CD4-positive, alpha-beta T cell treated with Interleukin-1 beta for 1 hour (primary cell): ENCODE measurements at regions not wholly inside any gene's neighbourhood (a gene's known extent, or its start where the extent isn't known, plus 50 kb on each side); places are given as distances from the start of the nearest gene placed in this dataset.
"Not testable (repeated sequence)": the region's sequence is repeated elsewhere in the genome, so short reads cannot be mapped to it uniquely, and the experiment has no call there.

Experiments used
- DNase-seq, 2 donors: peaks; one replicate each; pipeline ENCODE4 v3.0.0-alpha.2; 2020 to 2022

DNA sequence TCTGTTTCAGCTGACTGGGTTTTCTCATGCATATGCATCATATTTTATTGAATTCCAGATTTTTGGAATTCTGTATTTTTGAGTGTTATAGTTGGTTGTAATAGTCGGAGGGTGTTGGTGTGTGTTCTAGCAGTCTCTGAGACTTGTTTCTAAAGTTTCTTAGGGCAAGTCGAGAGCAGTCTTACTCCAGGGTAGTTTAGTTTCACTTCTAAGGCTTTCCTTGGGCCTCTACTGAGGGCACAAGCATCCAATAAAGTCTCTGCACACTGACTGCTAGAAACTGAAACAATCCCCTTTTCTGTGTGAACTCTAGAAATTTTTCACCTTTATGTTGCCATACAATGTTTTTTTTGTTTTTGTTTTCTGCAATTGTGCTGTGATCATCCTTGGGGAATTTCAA lies 663.7 kb upstream of the LRATD1 start:
- no peak for DNase-seq

DNA sequence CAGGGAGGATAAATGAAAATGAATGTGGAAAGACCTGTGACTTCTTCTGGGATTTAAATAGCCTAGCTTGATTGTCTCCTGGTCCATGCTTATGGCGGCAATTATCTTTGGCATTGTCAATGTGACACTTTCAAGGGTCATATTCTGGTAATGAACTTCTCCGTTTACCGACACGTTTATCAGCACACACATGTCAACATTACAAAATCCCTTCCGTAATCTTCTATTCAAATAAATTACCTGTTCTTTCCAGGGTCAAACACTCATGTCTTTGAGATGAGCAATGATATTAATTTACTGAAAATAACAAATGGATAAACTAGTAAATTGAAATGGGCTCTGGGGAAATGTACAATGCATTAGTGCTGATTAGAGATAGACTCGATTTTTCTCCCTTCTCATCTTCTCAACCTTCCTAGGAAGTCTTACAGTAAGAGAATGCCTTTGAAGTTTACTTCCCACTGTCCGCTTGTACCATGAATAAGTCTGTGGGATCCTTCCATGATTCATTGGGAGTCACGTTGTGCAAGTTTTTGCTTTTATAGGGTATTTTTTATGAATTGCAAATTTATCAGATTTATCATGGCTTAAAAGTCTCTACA lies 646.3 kb upstream of the LRATD1 start:
- no peak for DNase-seq

DNA sequence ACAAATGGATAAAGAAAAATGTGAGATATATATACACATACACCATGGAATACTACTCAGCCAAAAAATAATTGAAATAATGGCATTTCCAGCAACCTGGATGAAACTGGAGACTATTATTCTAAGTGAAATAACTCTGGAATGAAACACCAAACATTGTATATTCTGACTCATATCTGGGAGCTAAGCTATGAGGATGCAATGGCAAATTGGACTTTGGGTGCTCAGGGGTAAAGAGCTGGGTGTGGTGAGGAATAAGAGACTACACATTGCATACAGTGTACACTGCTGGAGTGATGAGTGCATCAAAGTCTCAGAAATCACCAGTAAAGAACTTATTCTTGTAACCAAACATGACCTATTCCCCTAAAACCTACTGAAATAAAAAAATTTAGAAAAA lies 636.0 kb upstream of the LRATD1 start:
- DNase-seq: no peak

DNA sequence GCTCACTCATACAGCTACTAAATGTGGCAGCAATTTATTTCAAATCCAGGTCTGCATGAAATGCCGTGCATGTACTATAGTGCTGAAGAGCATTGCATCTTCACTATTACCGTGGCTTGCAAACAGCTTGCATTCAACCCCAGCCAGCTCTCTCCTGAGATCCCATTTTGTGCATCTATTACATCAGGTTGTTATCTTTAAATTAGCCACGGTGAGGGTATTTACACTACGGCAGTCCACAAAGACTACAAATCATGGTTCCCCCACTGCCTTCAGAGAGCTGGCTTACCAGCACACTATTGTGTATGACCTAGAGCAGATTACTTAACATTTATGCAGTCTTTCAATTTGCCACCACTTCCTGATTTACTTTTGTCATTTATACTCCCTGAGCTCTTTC lies 621.3 kb upstream of the LRATD1 start:
- no peak for DNase-seq

DNA sequence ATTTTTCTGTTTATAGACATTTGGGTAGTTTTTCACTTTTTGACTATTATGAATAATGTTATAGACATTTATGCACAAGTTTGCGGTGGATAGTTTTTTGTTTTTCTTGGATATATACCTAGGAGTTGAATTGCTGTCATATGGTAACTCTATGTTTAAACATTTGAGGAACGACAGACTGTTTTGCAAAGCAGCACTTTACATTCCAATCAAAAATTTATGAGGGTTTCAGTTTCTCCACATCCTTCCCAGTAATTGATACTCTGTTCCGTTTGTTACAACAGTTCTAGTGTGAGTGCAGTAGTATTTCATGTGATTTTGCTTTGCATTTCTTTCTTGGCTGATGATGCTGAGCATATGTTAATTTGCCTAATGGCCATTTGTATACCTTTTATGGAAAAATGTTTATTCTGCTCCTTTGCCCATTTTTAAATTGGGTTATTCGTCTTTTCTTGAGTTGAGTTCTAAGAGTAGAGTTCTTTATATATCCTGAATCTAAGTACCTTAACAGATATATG lies 617.3 kb upstream of the LRATD1 start:
- no peak for DNase-seq

DNA sequence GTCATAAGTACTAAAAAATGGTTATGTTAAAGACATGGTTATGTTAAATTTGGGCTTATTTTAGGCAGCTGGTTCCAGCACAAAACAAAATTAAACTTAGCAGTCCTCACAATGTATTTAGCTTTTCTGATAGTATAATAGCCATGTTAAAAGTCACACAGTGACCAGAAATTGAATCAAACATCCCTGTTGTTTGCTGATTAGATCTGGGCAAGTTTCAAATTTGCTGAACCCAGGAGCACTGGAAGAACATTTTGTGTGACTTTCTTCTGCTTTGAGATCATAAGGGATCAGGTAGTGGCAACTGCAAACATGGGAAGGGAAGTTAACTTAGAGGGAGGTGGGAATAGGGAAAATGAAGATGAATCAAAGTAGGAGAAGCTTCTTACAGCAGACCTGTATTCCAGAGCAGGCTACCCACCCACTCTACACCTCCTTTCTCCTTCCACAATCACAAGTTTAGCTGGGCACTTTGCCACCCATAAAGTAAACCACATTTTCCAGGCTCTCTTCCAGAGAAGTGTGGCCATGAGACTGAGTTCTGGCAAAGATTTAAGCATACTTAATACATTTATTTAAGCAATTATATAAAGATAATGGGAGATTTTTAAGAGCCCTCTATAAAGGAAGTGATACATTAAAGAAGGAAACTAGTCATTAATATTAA lies 616.1 kb upstream of the LRATD1 start:
- DNase-seq: no peak

DNA sequence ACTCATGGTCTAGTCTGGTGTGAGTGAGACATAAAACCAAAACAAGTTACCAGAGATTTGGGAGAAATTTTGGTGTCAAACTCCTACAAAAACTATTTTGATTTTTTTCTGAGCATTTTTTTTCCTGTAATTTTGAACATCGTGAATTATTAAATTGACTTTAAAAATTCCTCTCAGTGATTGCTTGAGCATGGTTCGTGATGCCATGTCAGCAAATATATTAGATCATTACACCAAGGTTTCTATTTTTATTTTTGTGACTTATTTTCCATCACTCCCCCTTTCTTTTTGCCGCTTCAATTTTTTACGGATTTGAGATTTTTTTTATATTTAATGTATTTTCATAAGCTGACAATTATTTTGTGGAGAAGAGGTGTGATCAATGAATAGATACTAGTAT lies 613.9 kb upstream of the LRATD1 start:
- no peak for DNase-seq

DNA sequence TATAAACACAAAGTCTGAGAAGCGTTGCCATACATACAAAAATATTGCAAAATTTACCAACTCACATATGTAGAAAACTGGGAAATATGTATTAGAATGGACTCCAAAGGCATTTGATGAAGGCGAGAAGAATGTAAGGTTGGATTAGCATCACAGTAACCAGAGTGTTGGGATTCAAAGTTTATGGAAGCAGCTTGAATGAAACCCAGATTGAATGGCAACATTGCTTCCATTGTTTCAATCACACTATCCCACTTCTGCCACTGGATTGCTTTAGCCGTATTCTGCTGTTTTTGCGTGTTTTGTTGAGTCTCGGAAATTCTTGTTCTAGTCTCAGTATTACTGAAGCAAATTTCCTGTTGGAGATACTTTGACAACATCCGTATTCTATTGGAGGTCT lies 609.0 kb upstream of the LRATD1 start:
- no peak for DNase-seq

DNA sequence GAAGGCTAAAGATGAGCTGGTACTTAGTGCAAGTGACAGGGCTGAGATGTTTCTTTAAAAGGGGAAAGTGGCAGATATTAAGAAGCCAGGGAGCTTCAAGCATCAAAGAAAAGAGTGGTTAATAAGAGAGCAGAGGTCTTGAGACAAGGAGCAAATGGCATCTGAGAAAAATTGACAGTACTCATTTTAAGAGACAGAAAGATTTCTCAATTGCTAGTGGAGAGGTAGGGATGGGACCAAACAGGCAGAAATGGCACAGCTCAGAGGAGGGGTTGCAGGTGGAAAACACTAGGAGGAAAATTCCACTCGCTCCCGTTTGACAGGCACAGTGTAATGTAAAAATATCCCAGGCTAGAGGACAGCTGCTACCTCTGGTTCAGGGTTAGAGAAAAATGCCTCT lies 593.4 kb upstream of the LRATD1 start:
- DNase-seq: no peak

DNA sequence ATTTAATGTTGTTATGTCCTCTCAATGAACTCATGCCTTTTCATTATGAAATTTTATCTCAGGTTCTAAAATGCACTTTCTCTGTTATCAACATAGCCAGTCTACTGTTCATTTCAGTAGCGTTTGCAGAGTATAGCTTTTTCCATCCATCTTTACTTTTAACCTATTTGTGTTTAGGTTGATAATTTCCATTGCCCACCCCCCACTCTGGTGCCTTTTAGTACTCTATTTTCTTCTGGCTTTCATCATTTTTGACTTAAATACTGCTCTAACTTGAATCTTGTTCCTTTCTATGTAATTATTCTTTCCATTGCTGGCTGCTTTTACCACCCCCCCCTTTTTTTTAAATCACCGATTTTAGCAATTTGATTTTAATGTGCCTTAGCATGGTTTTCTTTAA lies 585.0 kb upstream of the LRATD1 start:
- no peak for DNase-seq

DNA sequence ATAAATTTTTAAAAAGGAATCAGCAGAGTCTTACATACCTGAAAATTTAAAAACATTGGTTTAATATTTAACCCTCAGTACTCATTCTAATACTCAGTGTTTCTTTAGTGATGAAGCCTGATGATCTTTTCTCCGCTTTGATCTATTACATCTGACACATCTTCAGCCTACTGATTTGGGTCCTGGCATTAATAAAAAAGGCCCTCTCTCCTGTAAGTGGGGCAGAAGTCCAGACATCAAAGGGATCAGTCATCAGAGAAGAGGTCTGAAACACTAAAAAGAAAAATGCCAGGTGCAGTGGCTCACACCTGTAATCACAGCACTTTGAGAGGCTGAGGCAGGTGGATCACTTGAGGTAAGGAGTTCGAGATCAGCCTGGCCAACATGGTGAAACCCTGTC lies 581.1 kb upstream of the LRATD1 start:
- DNase-seq: no peak

DNA sequence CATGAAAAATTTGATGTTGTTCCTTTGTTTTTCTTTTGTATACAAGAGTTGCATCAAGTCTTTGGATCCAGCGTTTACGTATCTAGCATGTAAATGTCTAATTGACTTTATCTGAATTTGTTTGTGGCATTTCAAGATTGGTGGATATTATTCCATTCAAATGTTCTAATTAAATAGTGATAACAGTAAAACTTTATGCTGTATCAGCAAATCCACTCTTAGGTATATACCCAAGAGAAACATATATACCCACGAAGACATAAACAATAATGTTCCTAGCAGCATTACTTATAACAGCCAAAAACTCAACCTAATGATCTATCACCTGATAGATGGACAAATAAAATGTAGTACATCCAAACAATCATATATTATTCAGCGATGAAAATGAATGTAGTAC lies 579.4 kb upstream of the LRATD1 start:
- no peak for DNase-seq

DNA sequence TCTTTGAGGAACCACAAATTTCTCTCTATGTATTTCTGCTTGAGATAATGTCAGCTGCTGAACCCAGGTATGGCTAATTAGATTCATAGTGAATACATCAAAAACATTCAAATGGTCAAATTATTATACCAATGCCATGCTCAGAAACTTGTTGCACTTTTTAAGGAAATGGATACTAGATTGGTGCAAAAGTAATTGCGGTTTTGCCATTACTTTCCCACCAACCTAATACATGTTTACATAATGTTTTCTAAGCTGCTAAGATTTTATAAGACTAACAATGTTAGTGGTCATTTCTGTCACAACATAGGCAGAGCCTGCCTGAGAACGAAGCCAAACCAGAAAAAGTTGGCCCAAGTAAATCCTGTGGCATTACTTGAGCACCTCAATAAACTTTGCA lies 568.2 kb upstream of the LRATD1 start:
- no peak for DNase-seq

DNA sequence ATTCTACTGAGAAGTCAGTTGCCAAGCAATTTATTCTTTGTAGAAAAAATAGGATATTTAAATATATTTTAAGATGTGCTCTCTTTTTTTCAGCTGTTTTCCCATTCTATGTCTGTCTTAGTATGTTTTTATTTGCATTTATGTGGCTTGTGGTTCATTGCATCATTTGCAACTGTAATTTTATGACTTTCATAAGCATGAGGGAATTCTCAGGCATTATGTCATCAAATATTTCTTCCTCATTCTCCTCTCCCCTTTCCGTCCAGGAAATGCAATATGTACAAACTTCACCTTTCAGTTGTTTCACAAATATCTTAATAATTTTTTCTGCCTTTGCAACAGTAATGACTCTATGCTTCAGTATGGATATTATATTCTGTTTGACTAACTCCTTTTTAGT lies 560.2 kb upstream of the LRATD1 start:
- DNase-seq: no peak

DNA sequence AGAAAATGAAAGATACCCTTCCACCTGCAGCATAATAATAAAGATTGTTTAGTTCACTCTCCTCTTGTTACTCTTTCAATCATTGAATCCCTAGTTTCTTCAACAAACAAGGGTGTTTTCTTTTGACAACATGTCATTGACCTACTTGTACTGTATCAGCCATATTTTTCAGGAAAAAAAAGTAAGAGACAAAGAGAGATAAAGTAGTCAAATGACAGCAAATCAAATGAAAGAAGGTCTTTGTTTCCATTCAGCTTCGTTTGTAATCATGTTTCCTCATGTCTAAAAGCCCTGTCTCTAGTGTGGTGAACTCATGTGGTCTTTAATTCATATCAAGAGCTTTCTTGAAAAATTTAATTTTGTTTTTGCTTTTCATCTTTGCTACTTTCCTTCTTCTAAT lies 557.8 kb upstream of the LRATD1 start:
- DNase-seq: no peak

DNA sequence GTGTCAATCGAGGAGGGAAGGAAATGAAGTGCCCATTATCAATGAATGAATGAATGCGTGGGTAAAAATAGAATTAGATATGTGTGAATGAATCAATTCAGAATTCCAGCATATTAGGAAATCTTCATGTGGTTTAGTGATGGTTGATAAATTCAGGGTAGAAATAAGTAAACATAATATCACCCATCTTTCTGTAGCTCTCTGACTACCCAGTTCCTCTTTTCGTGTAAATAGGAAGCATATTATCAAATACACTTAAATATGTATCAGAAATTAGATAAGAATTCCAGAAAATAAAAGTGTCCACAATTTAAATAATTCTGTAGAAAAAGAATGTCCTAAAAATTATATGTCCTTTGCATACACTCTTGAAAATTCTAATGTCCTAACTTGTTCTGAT lies 552.9 kb upstream of the LRATD1 start:
- DNase-seq: no peak

DNA sequence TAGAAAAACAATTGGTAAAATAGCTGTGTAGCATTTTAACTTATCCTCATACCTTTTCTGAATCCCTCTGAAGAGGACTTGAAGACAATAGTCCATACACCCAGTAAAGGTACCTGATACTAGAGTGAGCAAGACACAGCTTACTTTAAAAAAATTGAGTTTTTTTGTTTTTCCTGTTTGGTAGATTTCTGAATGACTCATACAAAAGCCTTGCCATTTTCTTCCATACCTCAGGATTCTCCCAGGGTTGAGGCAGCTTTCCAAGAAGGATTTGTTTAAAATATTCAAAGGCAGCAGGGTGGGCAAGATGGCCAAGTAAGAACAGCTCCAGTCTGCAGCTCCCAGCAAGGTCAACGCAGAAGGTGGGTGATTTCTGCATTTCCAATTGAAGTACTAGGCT lies 551.0 kb upstream of the LRATD1 start:
- DNase-seq: no peak

DNA sequence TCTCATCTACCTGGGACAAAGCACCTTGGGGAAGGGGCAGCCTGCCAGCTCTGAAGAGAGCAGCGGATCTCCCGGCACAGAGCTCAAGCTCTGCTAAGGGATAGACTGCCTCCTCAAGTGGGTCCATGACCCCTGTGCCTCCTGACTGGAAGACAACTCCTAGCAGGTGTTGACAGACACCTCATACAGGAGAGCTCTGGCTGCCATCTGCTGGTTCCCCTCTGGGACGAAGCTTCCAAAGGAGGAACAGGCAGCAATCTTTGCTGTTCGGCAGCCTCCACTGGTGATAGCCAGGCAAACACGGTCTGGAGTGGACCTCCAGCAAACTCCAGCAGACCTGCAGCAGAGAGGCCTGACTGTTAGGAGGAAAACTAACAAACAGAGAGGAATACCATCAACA lies 549.9 kb upstream of the LRATD1 start:
- DNase-seq: no peak

DNA sequence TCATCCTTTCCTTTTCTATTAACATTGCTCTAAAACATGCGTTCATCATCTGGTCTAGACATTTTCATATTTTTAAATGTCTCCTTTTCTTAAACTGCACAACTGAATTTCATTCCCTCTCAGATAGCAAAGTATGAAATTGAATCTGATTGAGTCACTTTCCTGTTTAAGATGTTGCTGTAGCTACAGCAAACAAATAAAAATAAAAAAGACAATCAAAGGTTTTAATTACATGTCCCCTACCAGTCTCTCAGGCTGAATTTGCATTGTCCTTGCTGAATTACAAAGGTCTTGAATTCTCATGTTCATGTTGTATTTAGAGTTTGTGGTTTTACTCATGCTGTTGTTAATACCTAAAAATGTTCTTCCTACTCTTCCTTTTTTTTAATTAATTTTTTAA lies 537.9 kb upstream of the LRATD1 start:
- no peak for DNase-seq

DNA sequence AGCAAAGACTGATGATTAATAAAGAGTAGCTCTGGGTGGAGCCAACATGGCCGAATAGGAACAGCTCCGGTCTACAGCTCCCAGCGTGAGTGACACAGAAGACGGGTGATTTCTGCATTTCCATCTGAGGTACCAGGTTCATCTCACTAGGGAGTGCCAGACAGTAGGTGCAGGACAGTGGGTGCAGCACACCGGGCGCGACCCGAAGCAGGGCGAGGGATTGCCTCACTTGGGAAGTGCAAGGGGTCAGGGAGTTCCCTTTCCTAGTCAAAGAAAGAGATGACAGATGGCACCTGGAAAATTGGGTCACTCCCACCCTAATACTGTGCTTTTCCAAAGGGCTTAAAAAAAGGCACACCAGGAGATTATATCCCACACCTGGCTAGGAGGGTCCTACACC lies 533.4 kb upstream of the LRATD1 start:
- not testable (repeated sequence) for DNase-seq

DNA sequence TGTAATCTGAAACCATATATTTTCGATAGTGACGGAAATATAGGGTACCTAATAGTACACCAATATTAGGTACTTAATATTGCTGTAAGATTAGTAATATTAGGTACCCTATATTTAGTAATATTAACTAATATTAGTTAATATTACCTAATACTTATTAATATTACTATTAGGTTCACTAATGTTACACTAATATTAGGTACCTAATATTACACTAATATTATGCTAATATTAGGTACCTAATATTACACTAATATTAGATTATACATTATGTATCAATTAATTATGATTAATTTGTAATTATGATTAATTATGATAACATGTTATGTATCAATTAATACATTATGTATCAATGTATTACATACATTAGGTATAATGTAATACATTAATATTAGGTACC lies 518.2 kb upstream of the LRATD1 start:
- no peak for DNase-seq

DNA sequence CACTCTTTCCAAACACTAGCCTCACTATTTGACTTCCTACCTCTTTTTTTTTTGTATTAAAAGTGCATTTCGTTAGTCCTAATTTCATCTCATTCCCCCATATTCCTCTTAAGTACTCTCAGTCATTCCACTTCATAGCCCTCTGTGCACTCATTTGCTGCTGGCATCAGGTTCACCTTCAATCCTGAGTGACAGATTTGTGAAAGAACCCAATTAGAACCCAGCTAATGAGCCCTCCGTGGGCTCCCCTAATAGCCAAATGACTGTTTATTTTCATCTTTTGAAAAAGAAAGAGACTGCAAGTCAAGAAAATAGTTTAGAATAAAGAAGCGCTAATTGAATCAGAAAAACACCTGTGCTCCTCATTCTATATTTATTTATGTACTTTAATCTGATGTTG lies 512.1 kb upstream of the LRATD1 start:
- DNase-seq: no peak

DNA sequence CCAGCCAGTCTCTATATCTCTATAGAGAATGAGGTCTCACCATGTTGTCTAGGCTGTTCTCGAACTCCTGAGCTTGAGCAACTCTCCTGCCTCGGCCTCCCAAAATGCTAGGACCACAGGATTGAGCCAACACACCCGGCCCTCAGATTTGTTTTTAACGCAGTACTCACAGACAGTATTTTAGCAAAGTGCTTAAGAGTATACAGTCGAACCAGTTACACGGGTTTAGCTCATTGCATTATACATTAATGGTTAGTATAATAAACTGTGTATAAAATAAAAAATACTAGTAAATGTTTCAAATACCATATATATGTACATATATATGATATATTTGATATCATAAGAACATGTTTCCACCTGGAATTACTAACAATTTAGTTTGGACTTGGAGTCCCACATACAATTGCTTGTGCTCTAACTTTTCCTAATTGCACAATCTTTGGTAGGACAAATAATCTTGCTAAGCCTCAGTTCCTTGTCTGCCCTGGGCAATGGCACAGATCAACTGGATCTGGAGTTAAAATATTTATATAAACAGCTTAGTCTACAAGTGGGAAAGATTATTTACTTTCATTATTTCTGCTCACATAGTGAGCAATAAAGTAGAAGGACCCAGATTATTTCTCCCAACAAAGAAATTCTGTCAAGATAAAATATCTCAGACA lies 508.9 kb upstream of the LRATD1 start:
- DNase-seq: no peak

DNA sequence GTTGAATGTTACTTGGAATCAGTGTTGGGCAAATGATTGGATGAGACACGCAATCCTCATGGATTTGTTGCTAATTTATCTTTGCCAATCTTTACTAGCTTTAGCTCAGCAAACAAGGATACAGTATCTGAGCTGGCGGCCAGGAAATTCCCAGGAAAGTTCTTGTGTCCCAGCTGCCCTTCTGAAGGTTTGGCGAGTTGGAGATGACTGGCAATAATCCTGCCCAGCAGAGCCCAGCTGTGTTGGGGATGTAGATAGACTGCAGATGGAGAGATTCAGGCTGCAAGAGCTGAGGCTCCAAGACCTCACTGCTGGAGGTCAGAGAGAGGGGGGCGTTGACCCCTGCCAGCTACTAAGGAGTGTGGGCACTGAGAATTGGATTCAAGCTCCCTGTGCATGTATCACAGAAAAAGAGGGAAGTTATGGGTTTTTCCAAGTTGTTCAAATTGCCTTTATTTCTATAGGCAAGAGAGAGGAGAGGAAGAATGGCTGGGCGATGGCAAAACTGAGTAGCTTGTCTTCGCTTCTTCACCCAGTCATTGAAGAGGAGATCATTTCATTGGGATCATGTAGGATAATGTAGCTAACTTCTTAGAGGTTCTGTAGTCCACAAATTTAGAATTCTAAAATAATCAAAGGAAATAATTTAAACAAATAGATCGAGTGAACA lies 506.8 kb upstream of the LRATD1 start:
- no peak for DNase-seq
